ENCODE measurements at regions not wholly inside any gene's neighbourhood (a gene's known extent, or its start where the extent isn't known, plus 50 kb on each side); places are given as distances from the start of the nearest gene placed in this dataset.

GRCh38 chr18:14905350-14905749 is 157.4 kb downstream of the ANKRD30B start:
- no peak for DNase-seq

GRCh38 chr18:14905979-14906378 is 158.0 kb downstream of the ANKRD30B start:
- no peak for DNase-seq

- no peak for DNase-seq
Measured at GRCh38 chr18:14907420-14907819, 159.4 kb downstream of the ANKRD30B start.

- no peak for DNase-seq
Measured at GRCh38 chr18:14908541-14908940, 160.6 kb downstream of the ANKRD30B start.

DNA sequence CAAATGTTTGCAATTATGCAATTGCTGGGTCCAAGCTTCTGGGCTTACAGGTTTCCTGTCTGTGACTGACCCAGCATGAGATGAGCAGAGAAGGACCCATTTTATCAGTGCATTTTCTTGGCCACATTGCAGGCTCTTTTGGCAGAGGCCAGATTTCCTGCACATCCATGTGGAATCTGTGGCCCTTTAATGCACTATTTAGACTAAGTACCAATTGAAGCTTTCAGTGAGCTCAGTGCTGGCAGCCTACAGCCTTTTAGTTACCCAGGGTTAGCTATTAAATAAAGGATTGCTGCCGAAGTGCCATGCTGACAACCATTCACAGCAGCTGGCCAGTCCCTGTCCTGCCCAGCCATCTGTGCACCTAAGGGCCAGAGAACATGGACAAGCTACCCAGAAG is 165.0 kb downstream of the ANKRD30B start:
- DNase-seq = no peak

DNA sequence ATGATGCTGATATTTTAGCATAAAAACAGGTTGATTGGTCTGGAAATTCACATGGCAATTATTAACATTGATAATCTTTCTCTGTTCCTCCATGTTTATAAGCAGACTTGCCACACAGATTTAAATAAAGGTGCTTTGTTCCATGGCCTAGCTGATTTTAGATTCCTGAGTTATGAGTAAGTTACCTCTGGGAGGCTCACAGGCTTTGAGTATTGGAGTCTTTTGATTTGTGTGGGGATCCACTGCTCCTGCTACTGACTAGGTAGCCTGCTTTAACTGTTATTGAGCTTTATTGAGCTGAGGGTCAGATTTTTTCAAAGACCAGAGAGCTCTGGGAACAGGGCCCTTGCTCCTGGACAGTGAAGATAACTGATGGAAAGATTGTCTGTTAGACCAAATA is 166.1 kb downstream of the ANKRD30B start:
- DNase-seq = no peak

DNA sequence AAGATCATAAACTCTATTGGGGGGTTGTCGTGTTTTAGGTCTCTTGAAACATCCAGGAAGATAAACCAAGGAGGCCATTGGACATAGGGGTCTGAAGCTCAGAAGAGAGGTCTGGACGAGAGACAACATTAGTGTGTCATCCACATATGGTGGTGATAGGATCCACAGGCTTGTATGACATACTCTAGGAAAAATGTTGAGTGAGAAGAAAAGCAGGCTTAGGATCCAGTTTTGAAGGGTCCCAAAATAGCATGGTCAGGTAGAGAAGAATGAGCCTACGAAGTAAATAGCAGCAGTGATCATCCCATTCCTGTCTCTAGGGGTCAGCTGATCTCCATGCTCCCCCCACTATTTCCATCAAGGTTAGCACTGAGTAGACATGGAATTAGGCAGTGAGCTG is 166.8 kb downstream of the ANKRD30B start:
- peak; percentile 15 for DNase-seq

- DNase-seq = no peak
Measured at GRCh38 chr18:14916181-14916580, 168.2 kb downstream of the ANKRD30B start.

DNA sequence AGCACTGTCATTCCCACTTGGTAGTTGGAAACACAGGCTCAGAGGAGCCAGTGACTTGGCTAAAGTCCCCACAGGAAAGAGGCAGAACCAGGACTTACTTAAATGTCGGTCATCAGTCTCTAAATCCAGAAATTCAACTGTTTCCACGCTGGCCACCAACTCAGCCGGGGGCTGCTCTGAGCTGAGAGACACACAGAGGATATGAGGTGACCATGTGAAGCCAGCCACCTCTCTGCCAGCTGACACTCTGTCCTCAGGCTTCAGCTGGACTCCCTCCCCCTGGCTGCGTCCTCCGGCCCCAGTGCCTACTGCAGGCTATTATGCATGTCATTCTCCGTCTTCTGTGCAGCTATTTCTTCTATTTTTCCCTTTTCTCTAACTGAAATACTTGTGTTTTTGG is 168.9 kb downstream of the ANKRD30B start:
- no peak for DNase-seq

DNA sequence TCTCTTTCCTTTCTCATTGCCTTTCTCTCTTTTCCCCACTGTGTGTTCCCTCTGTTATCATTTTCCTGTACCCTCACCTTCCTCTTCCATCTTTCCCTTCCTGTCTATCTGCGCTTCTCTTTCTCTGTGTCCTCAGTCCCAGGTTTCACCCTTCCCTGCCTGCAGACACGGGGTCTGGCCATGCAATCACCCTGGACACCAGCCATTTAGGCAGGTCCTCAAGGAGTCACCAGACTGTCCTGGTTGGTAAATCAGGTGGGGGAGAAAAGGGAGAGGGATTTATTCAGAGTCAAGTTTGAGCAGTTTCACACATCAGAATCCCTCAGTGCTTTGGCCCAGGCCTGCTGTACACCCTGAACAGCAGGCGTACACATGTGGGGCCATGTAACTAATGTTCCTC is 169.3 kb downstream of the ANKRD30B start:
- DNase-seq = no peak

GRCh38 chr18:14919666-14920065 is 171.7 kb downstream of the ANKRD30B start:
- no peak for DNase-seq

DNA sequence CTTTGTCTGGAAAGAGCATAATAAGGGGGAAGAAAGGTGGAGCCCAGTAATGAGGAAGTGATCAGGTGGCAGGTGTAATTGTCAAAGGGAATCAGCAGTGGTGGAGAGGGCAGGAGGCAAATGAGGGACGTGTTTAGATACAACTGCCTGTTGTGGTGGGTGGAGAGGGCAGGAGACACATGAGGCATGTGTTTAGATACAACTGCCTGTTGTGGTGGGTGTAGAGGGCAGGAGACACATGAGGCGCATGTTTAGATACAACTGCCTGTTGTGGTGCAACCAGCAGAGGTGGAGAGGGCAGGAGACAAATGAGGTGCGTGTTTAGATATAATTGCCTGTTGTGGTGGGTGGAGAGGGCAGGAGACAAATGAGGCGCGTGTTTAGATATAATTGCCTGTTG is 173.1 kb downstream of the ANKRD30B start:
- no peak for DNase-seq

DNA sequence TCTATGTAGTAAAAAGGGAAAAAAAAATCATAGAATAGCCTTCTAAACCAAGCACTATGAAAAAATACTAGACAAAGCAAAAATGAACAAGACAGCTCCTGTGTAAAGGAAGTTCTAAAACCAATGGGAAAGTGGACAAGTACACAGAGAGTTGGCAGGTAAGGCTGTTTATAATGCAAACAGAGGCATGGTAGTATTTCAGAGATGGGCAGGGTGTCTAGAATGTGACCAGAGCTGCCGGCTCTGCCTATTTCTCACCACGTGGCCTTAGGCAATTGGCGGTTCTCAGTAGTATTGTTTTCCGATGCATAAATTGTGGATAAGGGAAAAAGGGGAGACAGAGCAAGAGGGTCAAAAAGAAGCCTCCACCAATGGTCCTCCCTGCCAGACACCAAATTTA is 173.6 kb downstream of the ANKRD30B start:
- DNase-seq = no peak

GRCh38 chr18:14922031-14922430 is 174.1 kb downstream of the ANKRD30B start:
- no peak for DNase-seq

- DNase-seq = no peak
Measured at GRCh38 chr18:14922965-14923565, 175.1 kb downstream of the ANKRD30B start.

DNA sequence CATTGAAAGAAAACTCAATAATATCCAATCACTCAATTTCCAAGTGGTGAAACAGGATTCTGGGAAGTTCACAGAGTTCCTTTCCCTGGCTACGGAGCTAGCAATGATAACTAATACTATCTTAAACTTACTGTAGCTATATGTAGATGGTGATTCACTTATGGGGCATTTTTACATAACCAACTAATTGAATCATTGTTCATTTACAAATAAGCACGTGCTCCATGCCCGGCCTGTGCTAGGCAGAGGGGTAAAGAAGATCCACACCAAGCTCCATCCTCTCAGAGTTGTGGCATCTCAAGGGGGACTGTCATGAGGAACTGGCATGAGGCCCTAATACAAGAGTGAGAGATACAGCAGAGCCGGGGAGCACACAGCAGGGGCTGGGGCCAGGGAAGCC is 176.3 kb downstream of the ANKRD30B start:
- no peak for DNase-seq

GRCh38 chr18:14925281-14925709 is 177.3 kb downstream of the ANKRD30B start:
- DNase-seq = no peak

GRCh38 chr18:14927701-14928100 is 179.7 kb downstream of the ANKRD30B start:
- no peak for DNase-seq

DNA sequence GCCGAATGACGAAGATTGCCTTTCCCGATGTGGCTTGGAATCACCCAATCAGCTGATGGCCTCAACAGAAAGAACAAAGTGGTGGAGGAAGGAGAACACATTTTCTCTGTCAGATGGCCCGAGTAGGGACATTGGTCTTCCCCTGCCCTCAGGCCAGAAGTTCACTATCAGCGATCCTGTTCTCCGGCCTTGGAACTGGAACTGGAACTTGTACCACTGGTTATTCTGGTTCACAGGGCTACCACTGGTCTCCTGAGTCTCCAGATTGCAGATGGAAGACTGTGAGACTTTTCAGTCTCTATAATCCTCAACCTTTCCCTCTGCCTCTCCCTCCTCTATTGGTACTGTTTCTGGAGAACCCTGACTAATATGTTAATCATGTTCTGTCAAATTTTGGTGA is 180.4 kb downstream of the ANKRD30B start:
- DNase-seq = no peak

DNA sequence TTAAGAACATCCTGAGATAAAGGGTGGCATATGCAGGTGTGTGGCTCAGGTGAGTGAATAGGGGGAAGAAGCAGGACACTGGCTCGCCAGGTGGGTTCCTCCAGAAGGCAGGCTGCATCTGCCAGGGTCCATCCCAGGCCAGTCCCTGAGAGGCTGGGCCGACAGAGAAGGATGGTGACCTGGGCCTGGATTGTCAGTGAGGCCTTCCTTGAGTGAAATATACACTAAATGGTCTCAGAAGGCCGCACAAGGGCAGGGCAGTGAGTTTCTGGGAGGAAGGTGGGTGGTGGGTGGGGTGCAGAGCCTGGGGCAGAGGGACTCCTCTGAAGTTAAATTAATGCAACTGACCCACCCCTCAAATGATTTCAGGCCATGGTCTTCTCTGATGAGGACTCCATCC is 182.1 kb downstream of the ANKRD30B start:
- no peak for DNase-seq

DNA sequence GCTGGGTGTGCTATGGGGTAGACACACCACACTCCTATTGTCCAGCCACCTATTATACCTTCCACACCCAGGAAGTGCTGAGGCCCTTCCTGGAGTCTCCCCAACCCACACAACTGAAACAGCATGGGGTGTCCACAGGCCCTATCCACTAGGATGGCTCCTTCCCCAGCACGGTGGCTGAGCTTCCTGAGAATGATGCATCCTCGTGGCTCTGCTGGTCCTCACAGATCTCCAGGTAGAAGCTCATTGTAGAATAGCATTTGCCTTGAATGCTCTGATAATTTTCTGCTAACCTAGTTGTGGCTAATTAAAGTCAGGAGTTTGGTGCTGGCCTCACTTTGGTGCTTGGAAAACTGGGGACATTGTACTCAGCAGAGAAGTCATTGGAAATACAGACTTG is 182.6 kb downstream of the ANKRD30B start:
- no peak for DNase-seq

DNA sequence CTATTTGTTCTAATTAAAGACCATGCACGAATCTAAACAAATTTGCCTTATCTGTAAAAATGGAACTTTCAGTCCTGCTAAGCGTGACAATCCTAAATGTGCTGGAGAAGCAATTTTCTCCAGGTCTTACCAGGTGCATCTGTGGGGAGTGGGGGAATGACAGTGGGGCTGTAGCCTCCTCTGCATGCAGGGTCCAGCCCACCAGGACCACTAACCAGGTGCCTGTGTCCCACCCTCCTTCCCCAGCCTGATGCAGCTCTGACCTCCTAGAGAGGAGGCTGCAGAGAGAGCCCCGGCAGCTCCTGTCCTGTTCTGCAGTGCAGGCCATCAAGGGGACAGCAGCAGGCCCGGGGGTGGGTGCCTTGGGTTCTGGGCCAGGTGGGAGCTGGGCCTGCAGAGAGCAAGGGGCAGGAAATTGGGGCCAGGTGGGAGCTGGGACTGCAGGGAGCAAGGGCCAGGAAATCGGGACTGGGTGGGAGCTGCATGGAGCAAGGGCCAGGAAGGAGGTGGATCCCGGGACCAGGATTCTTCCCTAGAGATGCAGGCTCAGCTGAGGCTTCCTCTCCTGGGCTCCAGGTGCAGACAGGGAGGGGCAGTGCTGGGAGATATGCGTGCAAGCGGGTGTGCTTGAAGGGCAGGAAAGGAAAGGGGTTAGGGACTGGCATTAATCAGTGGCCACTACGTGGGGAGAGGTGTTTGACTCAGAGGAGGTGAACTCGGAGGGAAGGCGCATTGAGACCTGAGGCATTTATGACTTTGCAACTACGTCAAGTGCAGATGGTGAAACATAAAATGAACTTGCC is 185.3 kb downstream of the ANKRD30B start:
- DNase-seq = no peak

DNA sequence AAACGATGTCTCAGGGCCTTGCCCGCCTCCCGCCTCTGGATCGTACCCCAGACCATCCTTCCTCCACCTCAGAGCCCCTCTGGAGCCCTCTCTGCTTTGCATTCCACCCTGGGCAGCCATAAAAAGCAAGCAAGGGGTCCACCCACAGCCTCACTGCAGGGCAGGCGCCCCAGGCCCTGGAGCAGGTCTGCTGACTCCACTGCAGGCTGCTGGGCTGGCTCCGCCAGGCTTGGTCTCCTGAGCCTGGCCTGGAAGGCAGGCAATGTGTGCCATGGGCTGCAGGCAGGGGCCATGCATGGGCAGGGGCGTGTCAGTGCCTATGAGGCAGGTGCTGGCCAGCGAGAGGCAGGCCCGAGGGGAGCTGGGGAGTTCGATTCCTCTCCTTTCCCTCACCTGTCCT is 186.0 kb downstream of the ANKRD30B start:
- DNase-seq = no peak

GRCh38 chr18:14935210-14935609 is 187.2 kb downstream of the ANKRD30B start:
- no peak for DNase-seq

DNA sequence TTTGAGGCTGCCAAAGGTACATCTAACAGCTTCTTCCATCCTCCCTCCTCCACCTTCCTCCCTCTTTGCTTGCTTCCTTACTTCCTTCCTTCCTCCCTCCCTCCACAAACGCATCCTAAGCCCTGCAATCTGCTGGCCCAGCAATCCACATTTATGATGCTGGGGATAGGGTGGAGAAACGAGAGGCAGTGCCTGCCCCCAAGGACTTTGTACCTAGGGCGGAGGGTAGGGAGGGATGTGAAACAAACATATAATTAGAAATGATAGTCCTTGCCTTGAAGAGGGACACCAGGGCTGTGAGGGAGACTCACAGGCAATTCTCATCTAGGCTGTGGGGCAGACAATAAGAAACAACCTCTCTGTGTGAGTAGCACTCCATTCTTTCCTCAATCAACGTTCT is 188.3 kb downstream of the ANKRD30B start:
- DNase-seq = no peak

Data from fibroblast of skin of right biceps (primary cell).